ENCODE measurements at regions not wholly inside any gene's neighbourhood (a gene's known extent, or its start where the extent isn't known, plus 50 kb on each side); places are given as distances from the start of the nearest gene placed in this dataset.

- no peak overlapping the region for H3K4me3 ChIP-seq (ENCODE audit: low read depth, low read length)
- intact Hi-C loops (cut with micrococcal nuclease; ENCODE audit: unreplicated experiment) = loop anchor here (1.0 to 5.0 kb wide), 10 partner anchors 115 to 627 kb away; partner anchors contain the start of gene LRIG3
- ChIA-PET CTCF (interaction anchor here (0.6 to 1.4 kb wide), 15 partner anchors 11 to 828 kb away, joined by 3 to 8 read pairs (median 3); partner anchors contain the start of gene LRIG3), POLR2A (no interaction called here)
- peaks cover 31% of the 10 kb centered on the region for H3K4me1 ChIP-seq
- peaks cover 28% of the 10 kb centered on the region for H3K4me1 Mint-ChIP-seq (ENCODE audit: low read depth, unreplicated experiment)
- no peaks in the 10 kb centered on the region for H3K27me3 ChIP-seq (replicated peaks; ENCODE audit: control insufficient read depth, insufficient read depth, low read length)
- peaks cover 11% of the 10 kb centered on the region for H3K9me3 Mint-ChIP-seq (ENCODE audit: unreplicated experiment)
- TF ChIP-seq, protein P1, sequence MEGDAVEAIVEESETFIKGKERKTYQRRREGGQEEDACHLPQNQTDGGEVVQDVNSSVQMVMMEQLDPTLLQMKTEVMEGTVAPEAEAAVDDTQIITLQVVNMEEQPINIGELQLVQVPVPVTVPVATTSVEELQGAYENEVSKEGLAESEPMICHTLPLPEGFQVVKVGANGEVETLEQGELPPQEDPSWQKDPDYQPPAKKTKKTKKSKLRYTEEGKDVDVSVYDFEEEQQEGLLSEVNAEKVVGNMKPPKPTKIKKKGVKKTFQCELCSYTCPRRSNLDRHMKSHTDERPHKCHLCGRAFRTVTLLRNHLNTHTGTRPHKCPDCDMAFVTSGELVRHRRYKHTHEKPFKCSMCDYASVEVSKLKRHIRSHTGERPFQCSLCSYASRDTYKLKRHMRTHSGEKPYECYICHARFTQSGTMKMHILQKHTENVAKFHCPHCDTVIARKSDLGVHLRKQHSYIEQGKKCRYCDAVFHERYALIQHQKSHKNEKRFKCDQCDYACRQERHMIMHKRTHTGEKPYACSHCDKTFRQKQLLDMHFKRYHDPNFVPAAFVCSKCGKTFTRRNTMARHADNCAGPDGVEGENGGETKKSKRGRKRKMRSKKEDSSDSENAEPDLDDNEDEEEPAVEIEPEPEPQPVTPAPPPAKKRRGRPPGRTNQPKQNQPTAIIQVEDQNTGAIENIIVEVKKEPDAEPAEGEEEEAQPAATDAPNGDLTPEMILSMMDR (IDR thresholded peaks at IDR 0.05; ENCODE audit: insufficient read depth in 1 of 2, low read depth in 1 of 2, low read length in 1 of 2, severe bottlenecking in 1 of 2, unreplicated experiment in 1 of 2) = peak; percentile 72 to 86
- H3K4me3 Mint-ChIP-seq (ENCODE audit: unreplicated experiment) = no peak overlapping the region
- no peak overlapping the region for H3K27ac Mint-ChIP-seq (ENCODE audit: unreplicated experiment)
- no peaks in the 10 kb centered on the region for H3K36me3 ChIP-seq (ENCODE audit: control insufficient read depth, insufficient read depth, low read length)
- no peaks in the 10 kb centered on the region for H3K36me3 Mint-ChIP-seq (ENCODE audit: insufficient read depth, unreplicated experiment)
- no peaks in the 10 kb centered on the region for H3K9me3 ChIP-seq
- peak; percentile 83 for DNase-seq
- BruUV-seq (replicated peaks) = no TSS peak
- H3K27me3 Mint-ChIP-seq (ENCODE audit: insufficient read depth, unreplicated experiment) = no peaks in the 10 kb centered on the region
Measured at GRCh38 chr12:58540480-58541299, 379.6 kb downstream of the LRIG3 start.

DNA sequence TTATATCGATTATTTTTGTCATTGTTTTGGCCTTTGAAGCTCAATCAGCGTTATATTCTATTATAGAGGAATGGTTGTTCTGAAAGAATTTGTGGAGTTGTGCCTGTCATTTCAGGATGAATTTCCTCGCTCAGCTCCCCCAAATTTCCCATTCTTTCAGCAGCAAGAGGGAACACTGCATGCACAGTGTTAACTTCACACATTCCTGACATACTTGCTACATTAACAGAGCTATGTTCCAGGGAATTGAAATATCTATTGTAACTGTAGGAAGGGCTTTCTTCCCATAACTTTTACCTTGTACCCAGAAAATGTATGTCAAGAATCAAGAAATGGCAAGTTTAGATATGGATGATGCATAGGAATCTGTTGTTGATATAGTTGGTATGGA is 379.0 kb downstream of the LRIG3 start:
- H3K36me3 ChIP-seq (ENCODE audit: control insufficient read depth, insufficient read depth, low read length) = no peaks in the 10 kb centered on the region
- POLR2A ChIA-PET = no interaction called here
- H3K36me3 Mint-ChIP-seq (ENCODE audit: insufficient read depth, unreplicated experiment) = no peaks in the 10 kb centered on the region
- H3K4me3 Mint-ChIP-seq (ENCODE audit: unreplicated experiment) = no peak overlapping the region
- no peak overlapping the region for H3K4me3 ChIP-seq (ENCODE audit: low read depth, low read length)
- peaks cover 31% of the 10 kb centered on the region for H3K4me1 ChIP-seq
- peaks cover 11% of the 10 kb centered on the region for H3K9me3 Mint-ChIP-seq (ENCODE audit: unreplicated experiment)
- H3K9me3 ChIP-seq = no peaks in the 10 kb centered on the region
- CTCF ChIA-PET = interaction anchor here (0.8 to 1.4 kb wide), 8 partner anchors 11 to 827 kb away, joined by 3 to 8 read pairs (median 4); partner anchors contain the start of gene LRIG3
- H3K27me3 Mint-ChIP-seq (ENCODE audit: insufficient read depth, unreplicated experiment) = no peaks in the 10 kb centered on the region
- no TSS peak for BruUV-seq (replicated peaks)
- DNase-seq = no peak
- peaks cover 28% of the 10 kb centered on the region for H3K4me1 Mint-ChIP-seq (ENCODE audit: low read depth, unreplicated experiment)
- no peak overlapping the region for H3K27ac Mint-ChIP-seq (ENCODE audit: unreplicated experiment)
- no peaks in the 10 kb centered on the region for H3K27me3 ChIP-seq (replicated peaks; ENCODE audit: control insufficient read depth, insufficient read depth, low read length)
- intact Hi-C loops (cut with micrococcal nuclease; ENCODE audit: unreplicated experiment) = loop anchor here (2.0 to 5.0 kb wide), 3 partner anchors 264 to 626 kb away; partner anchors contain the start of gene LRIG3
- TF ChIP-seq, protein P1 (IDR thresholded peaks at IDR 0.05; ENCODE audit: insufficient read depth in 1 of 2, low read depth in 1 of 2, low read length in 1 of 2, severe bottlenecking in 1 of 2, unreplicated experiment in 1 of 2) = no peak

DNA sequence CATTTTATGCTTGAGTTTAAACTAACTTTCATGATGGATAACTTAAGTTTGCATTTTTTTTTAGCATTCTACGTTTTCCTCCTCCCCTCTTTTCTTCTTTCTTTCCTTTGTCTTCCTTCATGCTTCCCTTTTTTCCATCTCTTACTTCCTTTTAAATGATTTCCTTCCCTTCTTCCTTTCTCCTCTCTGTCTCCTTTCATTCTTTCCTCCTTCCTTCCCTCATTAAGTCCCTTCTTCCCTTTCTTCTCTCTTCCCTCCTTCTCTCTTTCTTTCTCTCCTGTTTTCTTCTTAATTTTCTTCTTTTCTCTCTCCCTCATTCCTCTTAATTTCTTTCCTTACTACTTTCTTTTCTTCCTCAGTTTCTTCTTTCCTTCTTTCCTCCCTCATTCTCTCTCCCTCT is 376.0 kb downstream of the LRIG3 start:
- Histone ChIP-seq H3K4me1 (peaks cover 33% of the 10 kb centered on the region), H3K9me3 (no peaks in the 10 kb centered on the region), H3K4me3 (ENCODE audit: low read depth, low read length) (no peak overlapping the region), H3K36me3 (ENCODE audit: control insufficient read depth, insufficient read depth, low read length) (no peaks in the 10 kb centered on the region), H3K27me3 (replicated peaks; ENCODE audit: control insufficient read depth, insufficient read depth, low read length) (no peaks in the 10 kb centered on the region)
- peaks cover 11% of the 10 kb centered on the region for H3K9me3 Mint-ChIP-seq (ENCODE audit: unreplicated experiment)
- ChIA-PET POLR2A (no interaction called here), CTCF (no interaction called here)
- no peak overlapping the region for H3K4me3 Mint-ChIP-seq (ENCODE audit: unreplicated experiment)
- DNase-seq = no peak
- TF ChIP-seq, protein P1 (IDR thresholded peaks at IDR 0.05; ENCODE audit: insufficient read depth in 1 of 2, low read depth in 1 of 2, low read length in 1 of 2, severe bottlenecking in 1 of 2, unreplicated experiment in 1 of 2) = no peak
- H3K27me3 Mint-ChIP-seq (ENCODE audit: insufficient read depth, unreplicated experiment) = no peaks in the 10 kb centered on the region
- intact Hi-C loops (cut with micrococcal nuclease; ENCODE audit: unreplicated experiment) = loop anchor here (5.0 kb wide), 2 partner anchors 378 to 623 kb away; partner anchors contain the start of gene LRIG3
- peaks cover 8% of the 10 kb centered on the region for H3K4me1 Mint-ChIP-seq (ENCODE audit: low read depth, unreplicated experiment)
- no TSS peak for BruUV-seq (replicated peaks)
- no peak overlapping the region for H3K27ac Mint-ChIP-seq (ENCODE audit: unreplicated experiment)
- H3K36me3 Mint-ChIP-seq (ENCODE audit: insufficient read depth, unreplicated experiment) = no peaks in the 10 kb centered on the region
